ENCODE measurements at regions not wholly inside any gene's neighbourhood (a gene's known extent, or its start where the extent isn't known, plus 50 kb on each side); places are given as distances from the start of the nearest gene placed in this dataset.

- TF ChIP-seq CTCF (IDR thresholded peaks at IDR 0.05) (no peak), EZH2 (IDR thresholded peaks at IDR 0.05) (no peak), EZH2phosphoT487 (IDR thresholded peaks at IDR 0.05) (no peak)
Observed at GRCh38 chr10:3238115-3238871, 65.7 kb upstream of the PITRM1 start.

Measured in neural progenitor cell (in vitro differentiated cells).